Keratinocyte (primary cell): ENCODE measurements at regions not wholly inside any gene's neighbourhood (a gene's known extent, or its start where the extent isn't known, plus 50 kb on each side); places are given as distances from the start of the nearest gene placed in this dataset.

Experiments
- CTCF ChIP-seq, 3 experiments: IDR thresholded peaks in 1 of 3; conservative IDR thresholded peaks in 1 of 3; optimal IDR thresholded peaks in 1 of 3; 2 replicates in 2 of 3; 3 replicates in 1 of 3; pipeline versions ENCODE3 to v1.5.1; 2011; ENCODE audit warnings: low read length in 3 of 3, mild to moderate bottlenecking in 3 of 3, moderate library complexity in 2 of 3, control low read depth in 1 of 3, inconsistent platforms in 1 of 3; ENCODE audit not compliant: insufficient read depth in 2 of 3; ENCODE audit errors: extremely low read depth in 1 of 3
- EZH2 ChIP-seq: IDR thresholded peaks from one replicate; pipeline ENCODE4 v1.6.1; 2012; ENCODE audit warnings: inconsistent platforms, mild to moderate bottlenecking, low read length, moderate library complexity

- TF ChIP-seq CTCF (optimal IDR thresholded peaks at IDR 0.05 in 1 of 3, IDR thresholded peaks at IDR 0.05 in 1 of 3, conservative IDR thresholded peaks at IDR 0.05 in 1 of 3; ENCODE audit: extremely low read depth in 1 of 3, insufficient read depth in 2 of 3, low read length in 3 of 3) = no peak
- no peak for TF ChIP-seq EZH2
These were observed 226.5 kb upstream of the CST7 start for GRCh38 chr20:24722586-24722985.
